T-cell (primary cell): ENCODE measurements at regions not wholly inside any gene's neighbourhood (a gene's known extent, or its start where the extent isn't known, plus 50 kb on each side); places are given as distances from the start of the nearest gene placed in this dataset.

Experiments used
- ATAC-seq, 4 experiments: fragments of 200-7000 bp in 3 of 4; fragments of 150-1000 bp in 1 of 4; cut with Tn5 transposase; replicated peaks in 1 of 4; 1 replicate in 3 of 4; 2 replicates in 1 of 4; pipeline ENCODE4 v1.10.0; 2021; ENCODE audit warnings: moderate library complexity in 3 of 4, mild to moderate bottlenecking in 2 of 4, moderate number of reproducible peaks in 1 of 4
- CTCF ChIA-PET, 2 donors: fragments of 300-600 bp; sonication (Branson Sonifier 250); formaldehyde crosslinking; loops; one replicate each; lab custom pipeline; 2022; ENCODE audit warnings: antibody characterized with exemption in 2 of 2; lab: Charles Lee
- POLR2A ChIA-PET, 2 donors: fragments of 300-600 bp; sonication (Branson Sonifier 250); formaldehyde crosslinking; loops; one replicate each; lab custom pipeline; 2022; ENCODE audit warnings: antibody characterized with exemption in 2 of 2; lab: Charles Lee
- DNase-seq, 35 experiments: peaks; one replicate each; pipeline versions ENCODE4 v3.0.0 to v3.0.0-alpha.2; 2013 to 2023
- H3K27ac ChIP-seq: one replicate; pipeline ENCODE4 v1.5.1; 2013; ENCODE audit warnings: low read length
- H3K27me3 ChIP-seq, 2 experiments: replicated peaks in 1 of 2; 1 replicate in 1 of 2; 2 replicates in 1 of 2; pipeline versions ENCODE4 v1.6.1 to v1.7.0; 2013; ENCODE audit warnings: low read length in 1 of 2, mixed read lengths in 1 of 2; ENCODE audit not compliant: control insufficient read depth in 2 of 2, insufficient read depth in 2 of 2; ENCODE audit errors: extremely low read depth in 1 of 2
- H3K36me3 ChIP-seq, 2 donors: 1 replicate in 1 of 2; 2 replicates in 1 of 2; pipeline versions ENCODE4 v1.6.1 to v1.7.0; 2013; ENCODE audit warnings: low read length in 1 of 2; ENCODE audit not compliant: control insufficient read depth in 2 of 2, insufficient read depth in 1 of 2; ENCODE audit errors: extremely low read depth in 1 of 2
- H3K4me1 ChIP-seq, 2 experiments: 1 replicate in 1 of 2; 2 replicates in 1 of 2; pipeline versions ENCODE4 v1.6.1 to v1.7.0; 2013; ENCODE audit warnings: low read length in 2 of 2, mixed read lengths in 1 of 2; ENCODE audit not compliant: insufficient read depth in 2 of 2, control insufficient read depth in 1 of 2; ENCODE audit errors: extremely low read depth in 1 of 2
- H3K4me3 ChIP-seq, 2 donors: 1 replicate in 1 of 2; 2 replicates in 1 of 2; pipeline versions ENCODE4 v1.5.1 to v1.7.0; 2013; ENCODE audit warnings: mild to moderate bottlenecking in 2 of 2, low read length in 1 of 2, moderate library complexity in 1 of 2; ENCODE audit not compliant: control insufficient read depth in 1 of 2; ENCODE audit errors: extremely low read depth in 1 of 2
- H3K9me3 ChIP-seq: 2 replicates; pipeline ENCODE4 v1.7.0; 2013
- H3K27ac Mint-ChIP-seq, 2 donors: one replicate each; pipeline ENCODE4 v1.8.0; 2020 to 2021; ENCODE audit warnings: mild to moderate bottlenecking in 2 of 2, mixed read lengths in 2 of 2
- H3K27me3 Mint-ChIP-seq, 2 donors: one replicate each; pipeline ENCODE4 v1.8.0; 2021 to 2022; ENCODE audit warnings: mixed read lengths in 2 of 2
- H3K36me3 Mint-ChIP-seq: one replicate; pipeline ENCODE4 v1.8.0; 2021; ENCODE audit warnings: mixed read lengths
- H3K4me1 Mint-ChIP-seq, 3 donors: one replicate each; pipeline ENCODE4 v1.8.0; 2020 to 2022; ENCODE audit warnings: mixed read lengths in 3 of 3, mild to moderate bottlenecking in 1 of 3
- H3K4me3 Mint-ChIP-seq, 3 donors: one replicate each; pipeline ENCODE4 v1.8.0; 2020 to 2022; ENCODE audit warnings: mild to moderate bottlenecking in 3 of 3, mixed read lengths in 3 of 3, moderate library complexity in 3 of 3
- H3K9me3 Mint-ChIP-seq, 3 donors: one replicate each; pipeline ENCODE4 v1.8.0; 2020 to 2022; ENCODE audit warnings: mixed read lengths in 3 of 3
- WGBS: methylation state at CpG from one replicate; pipeline ENCODE4 v1.1.5; 2013; ENCODE audit warnings: missing lambda C conversion rate; ENCODE audit not compliant: insufficient coverage; 5-methylcytosine and 5-hydroxymethylcytosine counted together

- Histone ChIP-seq H3K36me3 (no peaks in the 10 kb centered on the region), H3K4me1 (no peaks in the 10 kb centered on the region), H3K9me3 (no peaks in the 10 kb centered on the region), H3K27ac (no peak overlapping the region), H3K27me3 (no peaks in the 10 kb centered on the region), H3K4me3 (no peak overlapping the region)
- WGBS: 93% methylated on average over 2 of the region's 5 CpGs
- no peak for DNase-seq
- Mint-ChIP-seq H3K4me1 (no peaks in the 10 kb centered on the region), H3K9me3 (no peaks in the 10 kb centered on the region), H3K36me3 (no peaks in the 10 kb centered on the region), H3K27me3 (peaks cover 0 to 4% of the 10 kb centered on the region in 2 donors), H3K27ac (no peak overlapping the region), H3K4me3 (no peak overlapping the region)
- ChIA-PET CTCF (no interaction called here), POLR2A (no interaction called here)
- ATAC-seq: no peak
These were observed 301.9 kb downstream of the GPAT3 start for GRCh38 chr4:83837614-83838308.

- ATAC-seq: no peak
- Mint-ChIP-seq H3K27ac (no peak overlapping the region), H3K27me3 (peaks cover 0 to 4% of the 10 kb centered on the region in 2 donors), H3K9me3 (no peaks in the 10 kb centered on the region), H3K4me1 (no peaks in the 10 kb centered on the region), H3K36me3 (no peaks in the 10 kb centered on the region), H3K4me3 (no peak overlapping the region)
- no peak overlapping the region for H3K4me3 ChIP-seq
- POLR2A ChIA-PET: no interaction called here
- no peaks in the 10 kb centered on the region for H3K27me3 ChIP-seq
- no peak for DNase-seq
- no CpG with 5 or more reads among the region's 2 CpGs for WGBS
- H3K4me1 ChIP-seq: no peaks in the 10 kb centered on the region
- CTCF ChIA-PET: no interaction called here
- H3K9me3 ChIP-seq: no peaks in the 10 kb centered on the region
- H3K27ac ChIP-seq: no peak overlapping the region
- no peaks in the 10 kb centered on the region for H3K36me3 ChIP-seq
These were observed 298.0 kb downstream of the GPAT3 start for GRCh38 chr4:83833920-83834319.

GRCh38 chr4:83832110-83832825 is 296.4 kb downstream of the GPAT3 start:
- POLR2A ChIA-PET: no interaction called here
- ATAC-seq: no peak
- H3K36me3 ChIP-seq: no peaks in the 10 kb centered on the region
- CTCF ChIA-PET: interaction anchor here in 1 of 2 donors (0.6 kb wide), 1 partner anchor 10 kb away, joined by 3 read pairs; no protein-coding TSS in a partner anchor
- no peaks in the 10 kb centered on the region for H3K27me3 Mint-ChIP-seq
- no peak overlapping the region for H3K4me3 ChIP-seq
- DNase-seq: no peak
- no peak overlapping the region for H3K27ac Mint-ChIP-seq
- H3K4me3 Mint-ChIP-seq: no peak overlapping the region
- H3K9me3 Mint-ChIP-seq: no peaks in the 10 kb centered on the region
- no peaks in the 10 kb centered on the region for H3K36me3 Mint-ChIP-seq
- no peaks in the 10 kb centered on the region for H3K9me3 ChIP-seq
- H3K4me1 Mint-ChIP-seq: no peaks in the 10 kb centered on the region
- H3K27me3 ChIP-seq: no peaks in the 10 kb centered on the region
- H3K4me1 ChIP-seq: no peaks in the 10 kb centered on the region
- H3K27ac ChIP-seq: no peak overlapping the region
- WGBS: 50% methylated on average over 1 of the region's 4 CpGs

GRCh38 chr4:83831588-83831987 is 295.7 kb downstream of the GPAT3 start:
- Mint-ChIP-seq H3K9me3 (no peaks in the 10 kb centered on the region), H3K36me3 (no peaks in the 10 kb centered on the region), H3K27me3 (no peaks in the 10 kb centered on the region), H3K4me3 (no peak overlapping the region), H3K27ac (no peak overlapping the region), H3K4me1 (no peaks in the 10 kb centered on the region)
- H3K27me3 ChIP-seq: no peaks in the 10 kb centered on the region
- POLR2A ChIA-PET: no interaction called here
- no peak for DNase-seq
- no peak overlapping the region for H3K4me3 ChIP-seq
- H3K36me3 ChIP-seq: no peaks in the 10 kb centered on the region
- H3K27ac ChIP-seq: no peak overlapping the region
- no peak for ATAC-seq
- H3K4me1 ChIP-seq: no peaks in the 10 kb centered on the region
- CTCF ChIA-PET: interaction anchor here in 1 of 2 donors (0.6 kb wide), 1 partner anchor 11 kb away, joined by 3 read pairs; no protein-coding TSS in a partner anchor
- H3K9me3 ChIP-seq: no peaks in the 10 kb centered on the region

GRCh38 chr4:83830138-83830888 is 294.4 kb downstream of the GPAT3 start:
- POLR2A ChIA-PET: no interaction called here

GRCh38 chr4:83828601-83829000 is 292.7 kb downstream of the GPAT3 start:
- Mint-ChIP-seq H3K9me3 (peaks cover 0 to 3% (median 0%) of the 10 kb centered on the region in 3 donors), H3K36me3 (no peaks in the 10 kb centered on the region), H3K4me3 (no peak overlapping the region), H3K4me1 (no peaks in the 10 kb centered on the region), H3K27ac (no peak overlapping the region), H3K27me3 (peaks cover 0 to 3% of the 10 kb centered on the region in 2 donors)
- H3K4me3 ChIP-seq: no peak overlapping the region
- no peak overlapping the region for H3K27ac ChIP-seq
- no CpG with 5 or more reads among the region's 2 CpGs for WGBS
- H3K36me3 ChIP-seq: no peaks in the 10 kb centered on the region
- ChIA-PET CTCF (no interaction called here), POLR2A (no interaction called here)
- no peaks in the 10 kb centered on the region for H3K4me1 ChIP-seq
- no peaks in the 10 kb centered on the region for H3K27me3 ChIP-seq
- no peak for ATAC-seq
- no peak for DNase-seq
- H3K9me3 ChIP-seq: no peaks in the 10 kb centered on the region

More at GRCh38 chr4:83830138-83830888, 294.4 kb downstream of the GPAT3 start:
- CTCF ChIA-PET: no interaction called here
- no peaks in the 10 kb centered on the region for H3K9me3 ChIP-seq
- no peak for ATAC-seq
- peaks cover 0 to 3% of the 10 kb centered on the region in 2 donors for H3K27me3 Mint-ChIP-seq
- no peaks in the 10 kb centered on the region for H3K27me3 ChIP-seq
- no peak overlapping the region for H3K4me3 ChIP-seq
- H3K4me1 ChIP-seq: no peaks in the 10 kb centered on the region
- WGBS: 40% methylated on average over 3 of the region's 5 CpGs
- no peak overlapping the region for H3K4me3 Mint-ChIP-seq
- H3K4me1 Mint-ChIP-seq: no peaks in the 10 kb centered on the region
- no peak overlapping the region for H3K27ac Mint-ChIP-seq
- H3K9me3 Mint-ChIP-seq: peaks cover 0 to 3% (median 0%) of the 10 kb centered on the region in 3 donors
- no peaks in the 10 kb centered on the region for H3K36me3 Mint-ChIP-seq
- no peak for DNase-seq
- no peaks in the 10 kb centered on the region for H3K36me3 ChIP-seq
- no peak overlapping the region for H3K27ac ChIP-seq
